NCI-H446 (cell line): ENCODE measurements at regions not wholly inside any gene's neighbourhood (a gene's known extent, or its start where the extent isn't known, plus 50 kb on each side); places are given as distances from the start of the nearest gene placed in this dataset.
"Not testable (repeated sequence)": the region's sequence is repeated elsewhere in the genome, so short reads cannot be mapped to it uniquely, and the experiment has no call there.

Experiments used
- DNase-seq, 2 experiments: peaks; one replicate each; lab custom pipeline; 2025; lab: John Stamatoyannopoulos, UW

- DNase-seq, result peak in 1 of 2 experiments; percentile 66
Measured at GRCh38 chr4:103996637-103997036, 276.9 kb upstream of the TACR3 start.

- peak; percentile 31 to 73 for DNase-seq
Measured at GRCh38 chr4:103996064-103996463, 276.3 kb upstream of the TACR3 start.

GRCh38 chr4:103994059-103994458 is 274.3 kb upstream of the TACR3 start:
- peak; percentile 6 to 54 for DNase-seq

GRCh38 chr4:103982454-103982853 is 262.7 kb upstream of the TACR3 start:
- DNase-seq, result no peak

- no peak for DNase-seq
Measured at GRCh38 chr4:103948244-103949018, 228.6 kb upstream of the TACR3 start.

GRCh38 chr4:103947617-103948016 is 227.8 kb upstream of the TACR3 start:
- no peak for DNase-seq

GRCh38 chr4:103946621-103947268 is 227.0 kb upstream of the TACR3 start:
- not testable (repeated sequence) for DNase-seq

GRCh38 chr4:103938488-103938887 is 218.7 kb upstream of the TACR3 start:
- no peak for DNase-seq

GRCh38 chr4:103936653-103937145 is 216.9 kb upstream of the TACR3 start:
- no peak for DNase-seq

- peak; percentile 10 to 66 for DNase-seq
Measured at GRCh38 chr4:103934178-103934789, 214.5 kb upstream of the TACR3 start.

GRCh38 chr4:103928370-103928769 is 208.6 kb upstream of the TACR3 start:
- DNase-seq, result no peak

GRCh38 chr4:103923551-103923950 is 203.8 kb upstream of the TACR3 start:
- DNase-seq, result no peak

GRCh38 chr4:103918214-103918613 is 198.4 kb upstream of the TACR3 start:
- DNase-seq, result no peak

GRCh38 chr4:103915224-103915869 is 195.6 kb upstream of the TACR3 start:
- peak in 1 of 2 experiments; percentile 46 for DNase-seq

GRCh38 chr4:103907414-103907813 is 187.6 kb upstream of the TACR3 start:
- no peak for DNase-seq

GRCh38 chr4:103904123-103904522 is 184.3 kb upstream of the TACR3 start:
- peak in 1 of 2 experiments; percentile 27 for DNase-seq

GRCh38 chr4:103902730-103903129 is 182.9 kb upstream of the TACR3 start:
- DNase-seq, result no peak

- DNase-seq, result no peak
Measured at GRCh38 chr4:103895876-103896465, 176.2 kb upstream of the TACR3 start.

- no peak for DNase-seq
Measured at GRCh38 chr4:103892586-103892985, 172.8 kb upstream of the TACR3 start.

GRCh38 chr4:103887191-103887590 is 167.4 kb upstream of the TACR3 start:
- no peak for DNase-seq

GRCh38 chr4:103885152-103885551 is 165.4 kb upstream of the TACR3 start:
- DNase-seq, result no peak

- no peak for DNase-seq
Measured at GRCh38 chr4:103867311-103867710, 147.5 kb upstream of the TACR3 start.
